ENCODE measurements at regions not wholly inside any gene's neighbourhood (a gene's known extent, or its start where the extent isn't known, plus 50 kb on each side); places are given as distances from the start of the nearest gene placed in this dataset.

- DNase-seq (ENCODE audit: low read depth, low spot score) = no peak
- FAIRE-seq = no peak
- Histone ChIP-seq H3K27ac (ENCODE audit: control insufficient read depth, insufficient read depth, low read length) (no peak overlapping the region), H3K79me2 (ENCODE audit: control insufficient read depth, insufficient read depth, low read length) (no peaks in the 10 kb centered on the region), H2AFZ (ENCODE audit: control insufficient read depth, low read length) (no peak overlapping the region), H3K27me3 (ENCODE audit: control insufficient read depth, extremely low read depth, insufficient read depth, low read length) (no peaks in the 10 kb centered on the region), H3K9me1 (ENCODE audit: control insufficient read depth, extremely low read depth, insufficient read depth, low read length) (no peaks in the 10 kb centered on the region), H3K4me1 (ENCODE audit: control insufficient read depth, extremely low read depth, insufficient read depth, low read length) (no peaks in the 10 kb centered on the region), H3K9me3 (ENCODE audit: control insufficient read depth, low read depth, low read length) (no peaks in the 10 kb centered on the region), H3K9ac (ENCODE audit: control insufficient read depth, extremely low read depth, insufficient read depth, low read length) (no peak overlapping the region), H3K4me3 (ENCODE audit: control insufficient read depth in 2 of 3, extremely low read depth in 1 of 3, insufficient read depth in 2 of 3, low read depth in 1 of 3, low read length in 3 of 3) (no peak overlapping the region), H4K20me1 (ENCODE audit: control insufficient read depth, extremely low read depth, insufficient read depth, low read length) (no peaks in the 10 kb centered on the region), H3K4me2 (ENCODE audit: control insufficient read depth, extremely low read depth, insufficient read depth, low read depth, low read length) (no peak overlapping the region), H3K36me3 (ENCODE audit: control insufficient read depth in 2 of 2, extremely low read depth in 1 of 2, insufficient read depth in 2 of 2, low read length in 2 of 2) (no peaks in the 10 kb centered on the region)
- TF ChIP-seq EZH2 (IDR thresholded peaks at IDR 0.05; ENCODE audit: low read length) (no peak), CTCF (optimal IDR thresholded peaks at IDR 0.05 in 1 of 3, IDR thresholded peaks at IDR 0.05 in 1 of 3, conservative IDR thresholded peaks at IDR 0.05 in 1 of 3; ENCODE audit: extremely low read depth in 1 of 3, insufficient read depth in 2 of 3, low read length in 3 of 3) (no peak)
- dilution Hi-C loops (cut with MboI; ENCODE audit: extremely low pct_ligation_motif_present, low sequenced_read_pairs) = no loop called here
Measured at GRCh38 chr14:44766285-44766684, 195.5 kb downstream of the KLHL28 start.

DNA sequence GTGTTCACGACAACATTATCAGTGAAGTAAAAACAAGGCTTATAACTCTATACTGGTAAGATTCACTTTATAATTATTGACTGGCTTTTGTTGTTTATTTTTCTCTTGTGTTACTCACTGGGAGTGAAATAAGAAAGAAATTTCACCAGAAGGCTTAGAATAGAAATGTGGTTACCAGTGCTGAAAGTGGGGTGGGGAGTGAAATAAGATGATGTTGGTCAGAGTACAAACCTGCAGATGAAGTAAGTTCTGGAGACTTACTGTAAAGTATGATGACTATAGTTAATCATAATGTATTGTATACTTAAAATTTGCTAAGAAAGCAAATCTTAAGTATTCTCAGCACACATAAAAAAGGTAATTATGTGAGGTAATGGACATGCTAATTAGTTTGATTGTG is 198.4 kb downstream of the KLHL28 start:
- no peak for DNase-seq (ENCODE audit: low read depth, low spot score)
- Histone ChIP-seq H2AFZ (ENCODE audit: control insufficient read depth, low read length) (no peak overlapping the region), H3K9me1 (ENCODE audit: control insufficient read depth, extremely low read depth, insufficient read depth, low read length) (no peaks in the 10 kb centered on the region), H3K79me2 (ENCODE audit: control insufficient read depth, insufficient read depth, low read length) (no peaks in the 10 kb centered on the region), H3K27ac (ENCODE audit: control insufficient read depth, insufficient read depth, low read length) (no peak overlapping the region), H3K4me1 (ENCODE audit: control insufficient read depth, extremely low read depth, insufficient read depth, low read length) (no peaks in the 10 kb centered on the region), H4K20me1 (ENCODE audit: control insufficient read depth, extremely low read depth, insufficient read depth, low read length) (no peaks in the 10 kb centered on the region), H3K27me3 (ENCODE audit: control insufficient read depth, extremely low read depth, insufficient read depth, low read length) (no peaks in the 10 kb centered on the region), H3K9ac (ENCODE audit: control insufficient read depth, extremely low read depth, insufficient read depth, low read length) (no peak overlapping the region), H3K4me3 (ENCODE audit: control insufficient read depth in 2 of 3, extremely low read depth in 1 of 3, insufficient read depth in 2 of 3, low read depth in 1 of 3, low read length in 3 of 3) (no peak overlapping the region), H3K4me2 (ENCODE audit: control insufficient read depth, extremely low read depth, insufficient read depth, low read depth, low read length) (no peak overlapping the region), H3K36me3 (ENCODE audit: control insufficient read depth in 2 of 2, extremely low read depth in 1 of 2, insufficient read depth in 2 of 2, low read length in 2 of 2) (no peaks in the 10 kb centered on the region), H3K9me3 (ENCODE audit: control insufficient read depth, low read depth, low read length) (no peaks in the 10 kb centered on the region)
- no peak for TF ChIP-seq CTCF (optimal IDR thresholded peaks at IDR 0.05 in 1 of 3, IDR thresholded peaks at IDR 0.05 in 1 of 3, conservative IDR thresholded peaks at IDR 0.05 in 1 of 3; ENCODE audit: extremely low read depth in 1 of 3, insufficient read depth in 2 of 3, low read length in 3 of 3)
- no peak for TF ChIP-seq EZH2 (IDR thresholded peaks at IDR 0.05; ENCODE audit: low read length)
- dilution Hi-C loops (cut with MboI; ENCODE audit: extremely low pct_ligation_motif_present, low sequenced_read_pairs) = no loop called here
- FAIRE-seq = no peak

Measured in keratinocyte (primary cell).